ENCODE measurements at regions not wholly inside any gene's neighbourhood (a gene's known extent, or its start where the extent isn't known, plus 50 kb on each side); places are given as distances from the start of the nearest gene placed in this dataset.

DNA sequence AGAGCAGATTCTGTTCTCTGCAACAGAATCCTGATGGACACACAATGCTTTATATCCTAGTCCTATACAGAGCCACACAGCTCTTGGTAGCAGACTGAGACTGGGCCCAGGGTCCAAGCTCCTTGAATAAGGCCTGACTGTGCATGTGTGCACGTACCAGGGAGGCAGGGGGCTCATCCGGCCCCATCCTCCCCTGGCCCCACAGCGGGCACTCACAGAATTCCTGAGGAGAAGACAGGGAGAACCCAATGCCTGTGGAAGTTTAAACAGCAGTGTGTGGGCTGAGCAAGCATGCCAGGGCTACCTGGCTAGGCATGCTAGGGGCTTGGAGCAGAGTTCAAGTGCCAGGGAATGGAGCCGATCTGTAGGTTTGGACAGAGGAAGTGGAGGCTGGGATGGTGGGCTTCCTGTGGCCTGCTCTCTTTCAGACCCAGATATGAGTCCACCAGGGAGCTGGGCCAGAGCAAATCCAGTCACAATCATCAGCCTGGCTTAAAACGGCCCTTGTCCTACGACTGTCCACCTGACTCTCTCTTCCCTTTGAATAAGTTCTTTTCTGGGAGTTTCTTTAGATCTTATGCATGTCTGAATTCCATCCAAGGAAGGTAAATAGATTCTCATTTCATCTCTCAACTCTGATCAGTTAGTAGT, 74.0 kb downstream of the MRPL14 start (continued):
- TF ChIP-seq HMG20B (CRISPR knock-in tag; conservative IDR thresholded peaks at IDR 0.05) (no peak), PPARG (CRISPR knock-in tag; conservative IDR thresholded peaks at IDR 0.05) (no peak), TRIM24 (CRISPR knock-in tag; IDR thresholded peaks at IDR 0.05) (no peak), TOE1 (CRISPR knock-in tag; IDR thresholded peaks at IDR 0.05) (no peak), ZNF136 (CRISPR knock-in tag; IDR thresholded peaks at IDR 0.05; ENCODE audit: low read depth) (0 out of 2 replicates have a peak, but pooled peaks have one; percentile 43), ZNF687 (CRISPR knock-in tag; IDR thresholded peaks at IDR 0.05) (peak; percentile 75), CSRNP2 (CRISPR knock-in tag; conservative IDR thresholded peaks at IDR 0.05; ENCODE audit: low read depth) (no peak), TEAD3 (CRISPR knock-in tag; optimal IDR thresholded peaks at IDR 0.05; ENCODE audit: borderline replicate concordance) (peak; percentile 5), FOXK1 (CRISPR knock-in tag; IDR thresholded peaks at IDR 0.05; ENCODE audit: borderline replicate concordance, low read depth) (no peak)
- TF ChIP-seq, protein P1, sequence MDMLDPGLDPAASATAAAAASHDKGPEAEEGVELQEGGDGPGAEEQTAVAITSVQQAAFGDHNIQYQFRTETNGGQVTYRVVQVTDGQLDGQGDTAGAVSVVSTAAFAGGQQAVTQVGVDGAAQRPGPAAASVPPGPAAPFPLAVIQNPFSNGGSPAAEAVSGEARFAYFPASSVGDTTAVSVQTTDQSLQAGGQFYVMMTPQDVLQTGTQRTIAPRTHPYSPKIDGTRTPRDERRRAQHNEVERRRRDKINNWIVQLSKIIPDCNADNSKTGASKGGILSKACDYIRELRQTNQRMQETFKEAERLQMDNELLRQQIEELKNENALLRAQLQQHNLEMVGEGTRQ (IDR thresholded peaks at IDR 0.05; ENCODE audit: low read depth, low read length), result no peak
- TF ChIP-seq, protein P1 (CRISPR knock-in tag; IDR thresholded peaks at IDR 0.05; ENCODE audit: borderline replicate concordance), result no peak
- TF ChIP-seq, protein P2, sequence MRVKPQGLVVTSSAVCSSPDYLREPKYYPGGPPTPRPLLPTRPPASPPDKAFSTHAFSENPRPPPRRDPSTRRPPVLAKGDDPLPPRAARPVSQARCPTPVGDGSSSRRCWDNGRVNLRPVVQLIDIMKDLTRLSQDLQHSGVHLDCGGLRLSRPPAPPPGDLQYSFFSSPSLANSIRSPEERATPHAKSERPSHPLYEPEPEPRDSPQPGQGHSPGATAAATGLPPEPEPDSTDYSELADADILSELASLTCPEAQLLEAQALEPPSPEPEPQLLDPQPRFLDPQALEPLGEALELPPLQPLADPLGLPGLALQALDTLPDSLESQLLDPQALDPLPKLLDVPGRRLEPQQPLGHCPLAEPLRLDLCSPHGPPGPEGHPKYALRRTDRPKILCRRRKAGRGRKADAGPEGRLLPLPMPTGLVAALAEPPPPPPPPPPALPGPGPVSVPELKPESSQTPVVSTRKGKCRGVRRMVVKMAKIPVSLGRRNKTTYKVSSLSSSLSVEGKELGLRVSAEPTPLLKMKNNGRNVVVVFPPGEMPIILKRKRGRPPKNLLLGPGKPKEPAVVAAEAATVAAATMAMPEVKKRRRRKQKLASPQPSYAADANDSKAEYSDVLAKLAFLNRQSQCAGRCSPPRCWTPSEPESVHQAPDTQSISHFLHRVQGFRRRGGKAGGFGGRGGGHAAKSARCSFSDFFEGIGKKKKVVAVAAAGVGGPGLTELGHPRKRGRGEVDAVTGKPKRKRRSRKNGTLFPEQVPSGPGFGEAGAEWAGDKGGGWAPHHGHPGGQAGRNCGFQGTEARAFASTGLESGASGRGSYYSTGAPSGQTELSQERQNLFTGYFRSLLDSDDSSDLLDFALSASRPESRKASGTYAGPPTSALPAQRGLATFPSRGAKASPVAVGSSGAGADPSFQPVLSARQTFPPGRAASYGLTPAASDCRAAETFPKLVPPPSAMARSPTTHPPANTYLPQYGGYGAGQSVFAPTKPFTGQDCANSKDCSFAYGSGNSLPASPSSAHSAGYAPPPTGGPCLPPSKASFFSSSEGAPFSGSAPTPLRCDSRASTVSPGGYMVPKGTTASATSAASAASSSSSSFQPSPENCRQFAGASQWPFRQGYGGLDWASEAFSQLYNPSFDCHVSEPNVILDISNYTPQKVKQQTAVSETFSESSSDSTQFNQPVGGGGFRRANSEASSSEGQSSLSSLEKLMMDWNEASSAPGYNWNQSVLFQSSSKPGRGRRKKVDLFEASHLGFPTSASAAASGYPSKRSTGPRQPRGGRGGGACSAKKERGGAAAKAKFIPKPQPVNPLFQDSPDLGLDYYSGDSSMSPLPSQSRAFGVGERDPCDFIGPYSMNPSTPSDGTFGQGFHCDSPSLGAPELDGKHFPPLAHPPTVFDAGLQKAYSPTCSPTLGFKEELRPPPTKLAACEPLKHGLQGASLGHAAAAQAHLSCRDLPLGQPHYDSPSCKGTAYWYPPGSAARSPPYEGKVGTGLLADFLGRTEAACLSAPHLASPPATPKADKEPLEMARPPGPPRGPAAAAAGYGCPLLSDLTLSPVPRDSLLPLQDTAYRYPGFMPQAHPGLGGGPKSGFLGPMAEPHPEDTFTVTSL (CRISPR knock-in tag; IDR thresholded peaks at IDR 0.05; ENCODE audit: borderline replicate concordance), result 0 out of 2 replicates have a peak, but pooled peaks have one; percentile 27
